ENCODE measurements at regions not wholly inside any gene's neighbourhood (a gene's known extent, or its start where the extent isn't known, plus 50 kb on each side); places are given as distances from the start of the nearest gene placed in this dataset.

DNA sequence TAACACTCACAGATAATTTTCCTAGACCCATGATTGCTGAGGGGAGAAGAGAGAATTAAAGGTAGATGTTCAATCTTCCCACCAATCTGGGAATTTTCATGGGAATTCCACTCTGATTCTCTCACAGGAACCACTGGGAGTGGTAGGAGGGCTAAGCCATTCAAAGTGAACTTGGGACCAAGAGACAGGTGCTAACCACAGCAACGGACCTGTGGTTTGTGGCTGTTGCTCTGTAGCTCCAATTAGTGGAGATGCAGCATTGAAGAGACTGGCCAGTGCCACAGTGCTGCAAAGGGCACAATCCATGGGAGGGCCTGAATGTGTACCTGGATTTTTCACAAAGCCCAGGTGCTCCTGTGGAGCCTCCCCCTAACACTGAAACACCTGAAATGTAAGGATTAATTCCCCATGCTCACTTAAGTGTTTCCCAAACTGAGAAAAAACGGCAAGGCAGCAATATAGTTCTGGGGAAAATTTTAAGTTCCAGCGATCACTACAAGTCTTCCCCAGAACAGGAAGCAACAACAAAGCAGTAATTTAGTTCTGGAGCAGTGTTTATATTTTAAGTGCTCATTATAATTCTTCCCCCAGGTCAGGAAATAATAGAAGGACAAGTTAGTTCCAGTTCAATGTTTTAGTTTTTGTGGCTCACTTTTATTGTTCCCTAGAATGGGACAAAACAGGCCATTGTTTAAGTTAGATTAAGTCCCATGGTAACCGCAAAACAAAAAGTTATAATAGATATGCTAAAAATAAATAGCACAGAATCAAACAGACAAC is 1045.8 kb downstream of the CNTNAP5 start:
- TF ChIP-seq, protein P1, sequence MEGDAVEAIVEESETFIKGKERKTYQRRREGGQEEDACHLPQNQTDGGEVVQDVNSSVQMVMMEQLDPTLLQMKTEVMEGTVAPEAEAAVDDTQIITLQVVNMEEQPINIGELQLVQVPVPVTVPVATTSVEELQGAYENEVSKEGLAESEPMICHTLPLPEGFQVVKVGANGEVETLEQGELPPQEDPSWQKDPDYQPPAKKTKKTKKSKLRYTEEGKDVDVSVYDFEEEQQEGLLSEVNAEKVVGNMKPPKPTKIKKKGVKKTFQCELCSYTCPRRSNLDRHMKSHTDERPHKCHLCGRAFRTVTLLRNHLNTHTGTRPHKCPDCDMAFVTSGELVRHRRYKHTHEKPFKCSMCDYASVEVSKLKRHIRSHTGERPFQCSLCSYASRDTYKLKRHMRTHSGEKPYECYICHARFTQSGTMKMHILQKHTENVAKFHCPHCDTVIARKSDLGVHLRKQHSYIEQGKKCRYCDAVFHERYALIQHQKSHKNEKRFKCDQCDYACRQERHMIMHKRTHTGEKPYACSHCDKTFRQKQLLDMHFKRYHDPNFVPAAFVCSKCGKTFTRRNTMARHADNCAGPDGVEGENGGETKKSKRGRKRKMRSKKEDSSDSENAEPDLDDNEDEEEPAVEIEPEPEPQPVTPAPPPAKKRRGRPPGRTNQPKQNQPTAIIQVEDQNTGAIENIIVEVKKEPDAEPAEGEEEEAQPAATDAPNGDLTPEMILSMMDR (IDR thresholded peaks at IDR 0.05): no peak
- TF ChIP-seq POLR2A (IDR thresholded peaks at IDR 0.05) (no peak), POLR2AphosphoS5 (IDR thresholded peaks at IDR 0.05) (no peak), EP300 (IDR thresholded peaks at IDR 0.05) (no peak)
